Astrocyte of the spinal cord (primary cell): ENCODE measurements at regions not wholly inside any gene's neighbourhood (a gene's known extent, or its start where the extent isn't known, plus 50 kb on each side); places are given as distances from the start of the nearest gene placed in this dataset.

Experiments used
- DNase-seq: peaks from one replicate; pipeline ENCODE4 v3.0.0; 2011; ENCODE audit warnings: low read depth, low spot score
- H3K4me3 ChIP-seq: 2 replicates; pipeline ENCODE4 v1.5.1; 2011; ENCODE audit warnings: low read depth, mild to moderate bottlenecking, low read length, moderate library complexity
- CTCF ChIP-seq: IDR thresholded peaks from 2 replicates; pipeline ENCODE4 v1.5.1; 2012; ENCODE audit warnings: low read depth, mild to moderate bottlenecking, low read length, inconsistent platforms
- in situ Hi-C: cut with HindIII; loops from 2 replicates; pipeline ENCODE4 v1.10.0; 2017; ENCODE audit warnings: low sequenced_read_pairs

- no peak overlapping the region for H3K4me3 ChIP-seq
- DNase-seq = no peak
- TF ChIP-seq CTCF = no peak
- in situ Hi-C loops = no loop called here
Measured at GRCh38 chr10:128550045-128550444, 423.8 kb upstream of the MKI67 start.

GRCh38 chr10:128551475-128551874, 425.3 kb upstream of the MKI67 start:
- TF ChIP-seq CTCF = no peak
- H3K4me3 ChIP-seq = no peak overlapping the region
- DNase-seq = no peak
- in situ Hi-C loops = no loop called here

- no peak for DNase-seq
- no peak overlapping the region for H3K4me3 ChIP-seq
- in situ Hi-C loops = no loop called here
- TF ChIP-seq CTCF = no peak
Measured at GRCh38 chr10:128553755-128554154, 427.5 kb upstream of the MKI67 start.

- no peak for TF ChIP-seq CTCF
- no peak overlapping the region for H3K4me3 ChIP-seq
- no peak for DNase-seq
- in situ Hi-C loops = no loop called here
Measured at GRCh38 chr10:128556182-128557110, 430.2 kb upstream of the MKI67 start.

- TF ChIP-seq CTCF = no peak
- no peak overlapping the region for H3K4me3 ChIP-seq
- no peak for DNase-seq
- in situ Hi-C loops = no loop called here
Measured at GRCh38 chr10:128557149-128557710, 431.0 kb upstream of the MKI67 start.

- TF ChIP-seq CTCF = no peak
- no peak for DNase-seq
- in situ Hi-C loops = no loop called here
- H3K4me3 ChIP-seq = no peak overlapping the region
Measured at GRCh38 chr10:128560406-128560805, 434.2 kb upstream of the MKI67 start.
